A549 (cell line): ENCODE measurements at regions not wholly inside any gene's neighbourhood (a gene's known extent, or its start where the extent isn't known, plus 50 kb on each side); places are given as distances from the start of the nearest gene placed in this dataset.

Experiments
- ATAC-seq, 2 experiments: fragments of 200-7000 bp in 1 of 2; fragments of >200 bp in 1 of 2; cut with Nextera tagmentation in 1 of 2; cut with Tn5 transposase in 1 of 2; 3 replicates each; pipeline versions ENCODE4 v1.8.0 to v1.9.1; 2018 to 2020; ENCODE audit warnings: mild to moderate bottlenecking in 1 of 2, moderate library complexity in 1 of 2
- CTCF ChIA-PET: fragments of 300-600 bp; sonication (Branson Sonifier 250); formaldehyde crosslinking; extraction: SDS; loops from one replicate; lab custom pipeline; 2021; ENCODE audit warnings: antibody characterized with exemption, inconsistent platforms; lab: Yijun Ruan, JAX
- POLR2A ChIA-PET: fragments of 350-600 bp; formaldehyde crosslinking; extraction: SDS; loops from one replicate; lab custom pipeline; 2021; ENCODE audit warnings: antibody characterized with exemption, inconsistent platforms; lab: Yijun Ruan, JAX
- DNase-seq, 2 experiments: peaks; one replicate each; pipeline versions ENCODE4 v3.0.0 to v3.0.0-alpha.2; 2011 to 2016; ENCODE audit warnings: low read depth in 1 of 2, low spot score in 1 of 2
- FAIRE-seq: peaks from 2 replicates; lab custom pipeline; 2011; peaks lifted over from hg19 to GRCh38; lab: Jason Lieb, UNC
- H3K27ac ChIP-seq, 2 experiments: fragments of >200 bp; sonication (Bioruptor Twin); formaldehyde crosslinking; 3 replicates each; pipeline ENCODE4 v1.5.1; 2016 to 2017
- H3K4me1 ChIP-seq: fragments of >200 bp; sonication (Bioruptor Twin); formaldehyde crosslinking; 3 replicates; pipeline ENCODE4 v1.6.1; 2016
- H3K4me2 ChIP-seq: fragments of >200 bp; sonication (Bioruptor Twin); formaldehyde crosslinking; 3 replicates; pipeline ENCODE4 v1.6.1; 2016
- H3K4me3 ChIP-seq: fragments of >200 bp; sonication (Bioruptor Twin); formaldehyde crosslinking; 3 replicates; pipeline ENCODE4 v1.5.1; 2016
- H3K9me3 ChIP-seq: fragments of >200 bp; sonication (Bioruptor Twin); formaldehyde crosslinking; 3 replicates; pipeline ENCODE4 v1.6.1; 2016
- CBX8 ChIP-seq: fragments of 200-600 bp; sonication (generic); IDR thresholded peaks from 2 replicates; pipeline ENCODE4 v1.6.1; 2016
- CHD2 ChIP-seq: fragments of 150-350 bp; IDR thresholded peaks from 2 replicates; pipeline ENCODE4 v1.6.1; 2014; ENCODE audit warnings: low read length; ENCODE audit not compliant: partially characterized antibody
- EHF ChIP-seq: fragments of 250-450 bp; sonication (Bioruptor Pico); IDR thresholded peaks from 2 replicates; pipeline ENCODE4 v1.5.0; 2020; ENCODE audit warnings: mild to moderate bottlenecking
- FOSB ChIP-seq: fragments of 250-450 bp; sonication (Bioruptor Pico); IDR thresholded peaks from 2 replicates; pipeline ENCODE4 v1.5.0; 2020; ENCODE audit warnings: mild to moderate bottlenecking, moderate library complexity
- FOSL2 ChIP-seq, 2 experiments: fragments of 450-650 bp in 1 of 2; fragments of >200 bp in 1 of 2; sonication (Bioruptor Twin) in 1 of 2; formaldehyde crosslinking; IDR thresholded peaks; 2 replicates each; pipeline versions ENCODE4 v1.5.0 to v1.6.1; 2016 to 2020; ENCODE audit warnings: mild to moderate bottlenecking in 1 of 2, moderate library complexity in 1 of 2
- HEYL ChIP-seq: fragments of 250-450 bp; sonication (Bioruptor Pico); IDR thresholded peaks from 2 replicates; pipeline ENCODE4 v1.8.0; 2021; ENCODE audit warnings: mild to moderate bottlenecking, moderate library complexity
- JUNB ChIP-seq: fragments of >200 bp; sonication (Bioruptor Twin); formaldehyde crosslinking; IDR thresholded peaks from 2 replicates; pipeline ENCODE4 v1.6.1; 2016
- MAFK ChIP-seq: fragments of 450-650 bp; IDR thresholded peaks from 2 replicates; pipeline ENCODE4 v1.6.1; 2014; ENCODE audit not compliant: partially characterized antibody
- MAZ ChIP-seq: fragments of 150-350 bp; IDR thresholded peaks from 2 replicates; pipeline ENCODE4 v1.6.1; 2014; ENCODE audit warnings: antibody characterized with exemption, low read depth, low read length, borderline replicate concordance
- MYC ChIP-seq: IDR thresholded peaks from 2 replicates; pipeline ENCODE4 v1.6.1; 2012; ENCODE audit warnings: mild to moderate bottlenecking, inconsistent platforms, low read length, improper control_type of control experiment, borderline replicate concordance
- NPAS2 ChIP-seq: fragments of 250-450 bp; sonication (Bioruptor Pico); IDR thresholded peaks from 2 replicates; pipeline ENCODE4 v1.8.0; 2022; ENCODE audit warnings: mild to moderate bottlenecking, moderate library complexity, borderline replicate concordance
- NR3C1 ChIP-seq: fragments of >200 bp; sonication (Bioruptor Twin); formaldehyde crosslinking; IDR thresholded peaks from 3 replicates; pipeline ENCODE4 v1.6.1; 2017
- POLR2A ChIP-seq: IDR thresholded peaks from 2 replicates; pipeline ENCODE4 v1.6.1; 2012; ENCODE audit warnings: mild to moderate bottlenecking, low read length
- RAD21 ChIP-seq, 2 experiments: fragments of >200 bp in 1 of 2; sonication (Bioruptor Twin) in 1 of 2; formaldehyde crosslinking in 1 of 2; IDR thresholded peaks in 1 of 2; conservative IDR thresholded peaks in 1 of 2; 2 replicates in 1 of 2; 3 replicates in 1 of 2; pipeline ENCODE4 v1.6.1; 2012 to 2018; ENCODE audit warnings: inconsistent platforms in 1 of 2
- RCOR1 ChIP-seq: fragments of 150-350 bp; IDR thresholded peaks from 2 replicates; pipeline ENCODE4 v1.6.1; 2014; ENCODE audit warnings: antibody characterized with exemption, low read length, low read depth
- RFX5 ChIP-seq: fragments of 450-650 bp; IDR thresholded peaks from 2 replicates; pipeline ENCODE4 v1.7.1; 2014; ENCODE audit warnings: antibody characterized with exemption, mild to moderate bottlenecking, moderate library complexity
- RNF2 ChIP-seq: fragments of 200-600 bp; sonication (generic); IDR thresholded peaks from 2 replicates; pipeline ENCODE4 v1.6.1; 2016; ENCODE audit warnings: low read depth, mild to moderate bottlenecking, antibody characterized with exemption, moderate library complexity, borderline replicate concordance
- TFCP2L1 ChIP-seq: fragments of 250-450 bp; sonication (Bioruptor Pico); IDR thresholded peaks from 2 replicates; pipeline ENCODE4 v1.5.0; 2021; ENCODE audit warnings: mild to moderate bottlenecking
- TP53 ChIP-seq: fragments of 250-450 bp; sonication (Bioruptor Pico); IDR thresholded peaks from 2 replicates; pipeline ENCODE4 v1.5.0; 2021; ENCODE audit warnings: mild to moderate bottlenecking, moderate library complexity
- ZC3H11A ChIP-seq: fragments of 450-650 bp; IDR thresholded peaks from 2 replicates; pipeline ENCODE4 v1.6.1; 2014; ENCODE audit warnings: antibody characterized with exemption, mild to moderate bottlenecking
- ZSCAN20 ChIP-seq: fragments of 250-450 bp; sonication (Bioruptor Pico); IDR thresholded peaks from 2 replicates; pipeline ENCODE4 v1.8.0; 2022; ENCODE audit warnings: mild to moderate bottlenecking, moderate library complexity
- WGBS: methylation state at CpG from one replicate; pipeline ENCODE4 v1.1.6; 2017; ENCODE audit errors: missing lambda C conversion rate; 5-methylcytosine and 5-hydroxymethylcytosine counted together
- TF ChIP-seq, protein P1 (sequence below): fragments of 150-350 bp; IDR thresholded peaks from 2 replicates; pipeline ENCODE4 v1.6.1; 2014; ENCODE audit warnings: low read depth, mild to moderate bottlenecking, low read length
- TF ChIP-seq, protein P2 (sequence below): IDR thresholded peaks from 2 replicates; pipeline ENCODE4 v1.6.1; 2012
- TF ChIP-seq, protein P3 (sequence below): fragments of 450-650 bp; IDR thresholded peaks from 2 replicates; pipeline ENCODE4 v1.6.1; 2014; ENCODE audit warnings: antibody characterized with exemption
- TF ChIP-seq, protein P4 (sequence below): fragments of >200 bp; sonication (Bioruptor Twin); formaldehyde crosslinking; IDR thresholded peaks from 3 replicates; pipeline ENCODE4 v1.5.1; 2016
- TF ChIP-seq, protein P5 (sequence below): fragments of 200-600 bp; sonication (generic); IDR thresholded peaks from 2 replicates; pipeline ENCODE4 v1.6.1; 2016; ENCODE audit warnings: antibody characterized with exemption, mild to moderate bottlenecking, moderate library complexity

DNA sequence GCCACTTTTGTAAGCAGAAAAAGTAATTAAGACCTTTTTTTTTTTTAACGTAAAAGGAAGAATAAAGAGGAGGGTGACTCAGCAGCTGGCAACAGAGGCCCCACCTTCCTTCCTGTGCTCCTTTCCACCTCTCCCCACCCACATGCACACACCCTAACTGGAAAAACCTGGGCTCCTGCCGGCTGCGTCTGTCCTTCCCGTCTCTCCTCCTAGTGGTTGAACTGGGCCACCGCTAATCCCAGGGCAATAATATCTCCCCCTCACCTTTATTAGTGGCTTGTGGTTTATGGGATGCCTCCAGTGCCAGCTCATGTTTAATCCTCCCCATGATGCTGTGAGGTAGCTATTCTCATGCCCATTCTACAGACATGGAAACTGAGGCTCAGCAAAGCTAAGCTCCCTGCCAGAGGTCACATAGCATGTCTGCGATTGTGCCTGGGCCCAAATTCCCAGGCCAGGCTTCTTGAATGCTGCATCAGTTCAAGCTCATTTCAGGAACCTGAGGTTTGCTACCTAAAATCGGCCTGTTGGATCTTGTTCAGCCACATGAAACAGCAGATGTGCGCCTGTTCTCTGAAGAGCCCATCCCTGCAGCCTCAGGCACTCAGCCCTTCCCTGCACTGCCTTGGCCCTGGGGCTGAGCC is 60.9 kb upstream of the IL17B start (continued):
- no peak for TF ChIP-seq CHD2
- TF ChIP-seq HEYL (CRISPR knock-in tag) = no peak
- TF ChIP-seq, protein P1, sequence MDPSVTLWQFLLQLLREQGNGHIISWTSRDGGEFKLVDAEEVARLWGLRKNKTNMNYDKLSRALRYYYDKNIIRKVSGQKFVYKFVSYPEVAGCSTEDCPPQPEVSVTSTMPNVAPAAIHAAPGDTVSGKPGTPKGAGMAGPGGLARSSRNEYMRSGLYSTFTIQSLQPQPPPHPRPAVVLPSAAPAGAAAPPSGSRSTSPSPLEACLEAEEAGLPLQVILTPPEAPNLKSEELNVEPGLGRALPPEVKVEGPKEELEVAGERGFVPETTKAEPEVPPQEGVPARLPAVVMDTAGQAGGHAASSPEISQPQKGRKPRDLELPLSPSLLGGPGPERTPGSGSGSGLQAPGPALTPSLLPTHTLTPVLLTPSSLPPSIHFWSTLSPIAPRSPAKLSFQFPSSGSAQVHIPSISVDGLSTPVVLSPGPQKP = no peak
- TF ChIP-seq, protein P2, sequence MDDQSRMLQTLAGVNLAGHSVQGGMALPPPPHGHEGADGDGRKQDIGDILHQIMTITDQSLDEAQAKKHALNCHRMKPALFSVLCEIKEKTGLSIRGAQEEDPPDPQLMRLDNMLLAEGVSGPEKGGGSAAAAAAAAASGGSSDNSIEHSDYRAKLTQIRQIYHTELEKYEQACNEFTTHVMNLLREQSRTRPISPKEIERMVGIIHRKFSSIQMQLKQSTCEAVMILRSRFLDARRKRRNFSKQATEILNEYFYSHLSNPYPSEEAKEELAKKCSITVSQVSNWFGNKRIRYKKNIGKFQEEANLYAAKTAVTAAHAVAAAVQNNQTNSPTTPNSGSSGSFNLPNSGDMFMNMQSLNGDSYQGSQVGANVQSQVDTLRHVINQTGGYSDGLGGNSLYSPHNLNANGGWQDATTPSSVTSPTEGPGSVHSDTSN = no peak
- peak in 1 of 2 experiments; percentile 46; a peak in 3 of 5 replicates for TF ChIP-seq RAD21 (conservative IDR thresholded peaks at IDR 0.05 in 1 of 2, IDR thresholded peaks at IDR 0.05 in 1 of 2)
- TF ChIP-seq NR3C1 = no peak
- no peak for TF ChIP-seq RNF2

DNA sequence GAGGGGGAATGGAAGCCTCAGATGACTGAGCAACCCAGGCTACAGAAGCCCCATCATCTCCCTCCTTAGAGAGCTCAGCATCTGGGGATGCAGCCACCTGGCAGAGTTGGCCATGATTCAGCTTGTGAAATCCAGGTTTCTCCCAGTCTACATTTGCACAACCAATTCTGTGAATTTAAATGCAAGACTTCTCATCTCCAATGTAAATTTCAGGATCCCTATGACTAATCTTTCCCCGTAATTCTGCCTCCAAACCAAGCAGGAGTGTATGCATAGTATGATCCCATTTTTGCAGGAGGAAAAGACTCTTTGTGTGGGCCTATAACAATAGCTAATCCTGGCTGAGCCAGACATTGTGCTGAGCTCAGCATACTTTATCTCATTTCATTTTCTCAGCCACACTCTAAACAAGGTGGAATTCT is 59.6 kb upstream of the IL17B start:
- peak; percentile 97 for TF ChIP-seq MAFK
- TF ChIP-seq CBX8 = no peak
- WGBS = 35% methylated on average over 1 of the region's 1 CpG
- no peak for FAIRE-seq
- H3K9me3 ChIP-seq = no peaks in the 10 kb centered on the region
- no peak for ATAC-seq
- H3K4me2 ChIP-seq = peak overlapping the region; percentile 51; the same call in 2 of the 3 replicates
- no peak for DNase-seq
- H3K4me1 ChIP-seq = peaks cover 28% of the 10 kb centered on the region
- CTCF ChIA-PET = interaction anchor here (1.1 to 52.1 kb wide), 10 partner anchors 9 to 180 kb away, joined by 3 to 1709 read pairs (median 22); partner anchors contain the start of genes CSNK1A1, IL17B and PCYOX1L
- POLR2A ChIA-PET = interaction anchor here (1.0 to 1.4 kb wide), 2 partner anchors 93 to 112 kb away, joined by 3 to 4 read pairs; partner anchors contain the start of genes CSNK1A1 and GRPEL2
- H3K4me3 ChIP-seq = no peak overlapping the region
- H3K27ac ChIP-seq = peak overlapping the region; percentile 67 to 83; a peak in 5 of 6 replicates

DNA sequence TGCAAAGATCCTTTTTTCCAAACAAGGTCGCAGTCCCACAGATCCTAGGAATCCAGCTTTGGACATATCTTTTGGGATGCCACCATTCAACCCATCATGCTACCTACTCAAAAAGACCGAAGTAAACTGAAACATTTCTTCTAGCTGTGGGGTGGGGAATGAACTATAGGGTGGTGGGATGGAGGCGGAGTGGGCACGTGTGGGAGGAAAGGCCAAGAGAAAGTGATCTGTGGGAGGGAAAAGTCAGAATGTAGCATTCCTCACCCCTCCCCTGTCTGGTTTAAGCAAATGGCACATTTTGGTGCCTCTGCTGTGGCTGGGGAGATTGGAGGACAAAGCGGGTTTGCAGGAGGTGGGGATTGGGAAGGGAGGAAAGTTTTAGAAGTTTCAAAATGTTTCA is 59.2 kb upstream of the IL17B start:
- H3K4me2 ChIP-seq = no peak overlapping the region
- ChIA-PET POLR2A (interaction anchor here (1.0 to 1.4 kb wide), 2 partner anchors 93 to 113 kb away, joined by 3 to 4 read pairs; partner anchors contain the start of genes CSNK1A1 and GRPEL2), CTCF (interaction anchor here (1.0 to 52.1 kb wide), 8 partner anchors 9 to 180 kb away, joined by 3 to 1709 read pairs (median 42); partner anchors contain the start of genes CSNK1A1, IL17B and PCYOX1L)
- DNase-seq (no peak), FAIRE-seq (no peak), ATAC-seq (no peak)
- H3K27ac ChIP-seq = peak overlapping the region in 1 of 2 experiments; percentile 83; a peak in 4 of 6 replicates
- 95% methylated on average over 5 of the region's 5 CpGs for WGBS
- H3K4me1 ChIP-seq = peaks cover 28% of the 10 kb centered on the region
- no peaks in the 10 kb centered on the region for H3K9me3 ChIP-seq
- H3K4me3 ChIP-seq = no peak overlapping the region
- TF ChIP-seq NPAS2 (CRISPR knock-in tag) (no peak), ZSCAN20 (CRISPR knock-in tag) (no peak), RCOR1 (no peak), MAZ (no peak), NR3C1 (no peak), RFX5 (no peak), TFCP2L1 (CRISPR knock-in tag) (no peak), JUNB (no peak), FOSL2 (IDR thresholded peaks at IDR 0.05) (no peak), FOSL2 (CRISPR knock-in tag; IDR thresholded peaks at IDR 0.05) (no peak), EHF (CRISPR knock-in tag) (no peak), ZC3H11A (no peak), FOSB (CRISPR knock-in tag) (no peak), MYC (no peak), POLR2A (no peak), HEYL (CRISPR knock-in tag) (no peak), TP53 (CRISPR knock-in tag) (no peak)
- TF ChIP-seq, protein P3, sequence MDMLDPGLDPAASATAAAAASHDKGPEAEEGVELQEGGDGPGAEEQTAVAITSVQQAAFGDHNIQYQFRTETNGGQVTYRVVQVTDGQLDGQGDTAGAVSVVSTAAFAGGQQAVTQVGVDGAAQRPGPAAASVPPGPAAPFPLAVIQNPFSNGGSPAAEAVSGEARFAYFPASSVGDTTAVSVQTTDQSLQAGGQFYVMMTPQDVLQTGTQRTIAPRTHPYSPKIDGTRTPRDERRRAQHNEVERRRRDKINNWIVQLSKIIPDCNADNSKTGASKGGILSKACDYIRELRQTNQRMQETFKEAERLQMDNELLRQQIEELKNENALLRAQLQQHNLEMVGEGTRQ = no peak
- TF ChIP-seq, protein P4, sequence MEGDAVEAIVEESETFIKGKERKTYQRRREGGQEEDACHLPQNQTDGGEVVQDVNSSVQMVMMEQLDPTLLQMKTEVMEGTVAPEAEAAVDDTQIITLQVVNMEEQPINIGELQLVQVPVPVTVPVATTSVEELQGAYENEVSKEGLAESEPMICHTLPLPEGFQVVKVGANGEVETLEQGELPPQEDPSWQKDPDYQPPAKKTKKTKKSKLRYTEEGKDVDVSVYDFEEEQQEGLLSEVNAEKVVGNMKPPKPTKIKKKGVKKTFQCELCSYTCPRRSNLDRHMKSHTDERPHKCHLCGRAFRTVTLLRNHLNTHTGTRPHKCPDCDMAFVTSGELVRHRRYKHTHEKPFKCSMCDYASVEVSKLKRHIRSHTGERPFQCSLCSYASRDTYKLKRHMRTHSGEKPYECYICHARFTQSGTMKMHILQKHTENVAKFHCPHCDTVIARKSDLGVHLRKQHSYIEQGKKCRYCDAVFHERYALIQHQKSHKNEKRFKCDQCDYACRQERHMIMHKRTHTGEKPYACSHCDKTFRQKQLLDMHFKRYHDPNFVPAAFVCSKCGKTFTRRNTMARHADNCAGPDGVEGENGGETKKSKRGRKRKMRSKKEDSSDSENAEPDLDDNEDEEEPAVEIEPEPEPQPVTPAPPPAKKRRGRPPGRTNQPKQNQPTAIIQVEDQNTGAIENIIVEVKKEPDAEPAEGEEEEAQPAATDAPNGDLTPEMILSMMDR = no peak
- TF ChIP-seq, protein P5, sequence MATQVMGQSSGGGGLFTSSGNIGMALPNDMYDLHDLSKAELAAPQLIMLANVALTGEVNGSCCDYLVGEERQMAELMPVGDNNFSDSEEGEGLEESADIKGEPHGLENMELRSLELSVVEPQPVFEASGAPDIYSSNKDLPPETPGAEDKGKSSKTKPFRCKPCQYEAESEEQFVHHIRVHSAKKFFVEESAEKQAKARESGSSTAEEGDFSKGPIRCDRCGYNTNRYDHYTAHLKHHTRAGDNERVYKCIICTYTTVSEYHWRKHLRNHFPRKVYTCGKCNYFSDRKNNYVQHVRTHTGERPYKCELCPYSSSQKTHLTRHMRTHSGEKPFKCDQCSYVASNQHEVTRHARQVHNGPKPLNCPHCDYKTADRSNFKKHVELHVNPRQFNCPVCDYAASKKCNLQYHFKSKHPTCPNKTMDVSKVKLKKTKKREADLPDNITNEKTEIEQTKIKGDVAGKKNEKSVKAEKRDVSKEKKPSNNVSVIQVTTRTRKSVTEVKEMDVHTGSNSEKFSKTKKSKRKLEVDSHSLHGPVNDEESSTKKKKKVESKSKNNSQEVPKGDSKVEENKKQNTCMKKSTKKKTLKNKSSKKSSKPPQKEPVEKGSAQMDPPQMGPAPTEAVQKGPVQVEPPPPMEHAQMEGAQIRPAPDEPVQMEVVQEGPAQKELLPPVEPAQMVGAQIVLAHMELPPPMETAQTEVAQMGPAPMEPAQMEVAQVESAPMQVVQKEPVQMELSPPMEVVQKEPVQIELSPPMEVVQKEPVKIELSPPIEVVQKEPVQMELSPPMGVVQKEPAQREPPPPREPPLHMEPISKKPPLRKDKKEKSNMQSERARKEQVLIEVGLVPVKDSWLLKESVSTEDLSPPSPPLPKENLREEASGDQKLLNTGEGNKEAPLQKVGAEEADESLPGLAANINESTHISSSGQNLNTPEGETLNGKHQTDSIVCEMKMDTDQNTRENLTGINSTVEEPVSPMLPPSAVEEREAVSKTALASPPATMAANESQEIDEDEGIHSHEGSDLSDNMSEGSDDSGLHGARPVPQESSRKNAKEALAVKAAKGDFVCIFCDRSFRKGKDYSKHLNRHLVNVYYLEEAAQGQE = no peak
